Activated B cell treated with CpG ODN at 0.5 μM for 24 hours (primary cell): ENCODE measurements at regions not wholly inside any gene's neighbourhood (a gene's known extent, or its start where the extent isn't known, plus 50 kb on each side); places are given as distances from the start of the nearest gene placed in this dataset.

Experiments
- ATAC-seq: fragments of 200-7000 bp; cut with Tn5 transposase; one replicate; pipeline ENCODE4 v1.10.0; 2021; ENCODE audit warnings: low read depth, mild to moderate bottlenecking, moderate library complexity
- CTCF ChIA-PET: fragments of 350-600 bp; sonication (Branson Sonifier 250); formaldehyde crosslinking; loops from one replicate; lab custom pipeline; 2021; ENCODE audit warnings: antibody characterized with exemption; lab: Charles Lee
- POLR2A ChIA-PET: fragments of 350-600 bp; sonication (Branson Sonifier 250); formaldehyde crosslinking; loops from one replicate; lab custom pipeline; 2021; ENCODE audit warnings: antibody characterized with exemption; lab: Charles Lee
- DNase-seq: peaks from one replicate; pipeline ENCODE4 v3.0.0; 2022
- H3K27ac Mint-ChIP-seq: one replicate; pipeline ENCODE4 v1.8.0; 2020; ENCODE audit warnings: mixed read lengths
- H3K27me3 Mint-ChIP-seq: one replicate; pipeline ENCODE4 v1.8.0; 2021; ENCODE audit warnings: mixed read lengths
- H3K36me3 Mint-ChIP-seq: one replicate; pipeline ENCODE4 v1.8.0; 2021; ENCODE audit warnings: low read depth, mixed read lengths
- H3K4me1 Mint-ChIP-seq: one replicate; pipeline ENCODE4 v1.8.0; 2021; ENCODE audit warnings: mixed read lengths
- H3K4me3 Mint-ChIP-seq: one replicate; pipeline ENCODE4 v1.8.0; 2020; ENCODE audit warnings: mild to moderate bottlenecking, mixed read lengths
- H3K9me3 Mint-ChIP-seq: one replicate; pipeline ENCODE4 v1.8.0; 2020; ENCODE audit warnings: mixed read lengths
- intact Hi-C: fragments of 100-400 bp; cut with micrococcal nuclease; formaldehyde crosslinking; loops from one replicate; pipeline ENCODE4 v1.15.1; 2024
- TF ChIP-seq, protein P1 (sequence below): fragments of 200-600 bp; IDR thresholded peaks from one replicate; pipeline ENCODE4 v1.8.0; 2022; ENCODE audit warnings: antibody characterized with exemption, mild to moderate bottlenecking

DNA sequence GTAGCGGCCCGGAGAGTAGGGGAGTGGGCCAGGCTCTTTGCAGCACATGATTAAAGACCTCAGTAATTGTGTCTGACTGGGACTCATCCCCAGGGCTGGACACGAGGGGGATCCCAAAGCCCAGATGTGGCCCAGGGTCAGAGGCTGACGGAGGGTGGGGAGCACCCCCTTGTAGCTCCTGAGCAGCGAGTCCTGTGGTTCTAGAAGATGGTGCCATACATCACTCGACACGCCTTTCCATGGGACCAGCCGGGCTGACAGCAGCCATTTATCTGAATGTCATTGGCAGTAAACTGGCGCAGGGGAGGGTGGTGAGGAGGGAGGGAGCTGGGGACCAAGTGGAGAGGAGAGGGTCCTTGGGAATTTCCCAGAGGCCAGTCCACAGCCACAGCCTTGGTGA lies 65.1 kb upstream of the FAM222A start:
- DNase-seq, result no peak
- Mint-ChIP-seq H3K9me3 (no peaks in the 10 kb centered on the region), H3K27me3 (peaks cover 37% of the 10 kb centered on the region), H3K4me3 (no peak overlapping the region), H3K36me3 (no peaks in the 10 kb centered on the region), H3K27ac (no peak overlapping the region), H3K4me1 (no peaks in the 10 kb centered on the region)
- POLR2A ChIA-PET, result no interaction called here
- CTCF ChIA-PET, result no interaction called here
- ATAC-seq, result no peak
- intact Hi-C loops, result no loop called here
- TF ChIP-seq, protein P1, sequence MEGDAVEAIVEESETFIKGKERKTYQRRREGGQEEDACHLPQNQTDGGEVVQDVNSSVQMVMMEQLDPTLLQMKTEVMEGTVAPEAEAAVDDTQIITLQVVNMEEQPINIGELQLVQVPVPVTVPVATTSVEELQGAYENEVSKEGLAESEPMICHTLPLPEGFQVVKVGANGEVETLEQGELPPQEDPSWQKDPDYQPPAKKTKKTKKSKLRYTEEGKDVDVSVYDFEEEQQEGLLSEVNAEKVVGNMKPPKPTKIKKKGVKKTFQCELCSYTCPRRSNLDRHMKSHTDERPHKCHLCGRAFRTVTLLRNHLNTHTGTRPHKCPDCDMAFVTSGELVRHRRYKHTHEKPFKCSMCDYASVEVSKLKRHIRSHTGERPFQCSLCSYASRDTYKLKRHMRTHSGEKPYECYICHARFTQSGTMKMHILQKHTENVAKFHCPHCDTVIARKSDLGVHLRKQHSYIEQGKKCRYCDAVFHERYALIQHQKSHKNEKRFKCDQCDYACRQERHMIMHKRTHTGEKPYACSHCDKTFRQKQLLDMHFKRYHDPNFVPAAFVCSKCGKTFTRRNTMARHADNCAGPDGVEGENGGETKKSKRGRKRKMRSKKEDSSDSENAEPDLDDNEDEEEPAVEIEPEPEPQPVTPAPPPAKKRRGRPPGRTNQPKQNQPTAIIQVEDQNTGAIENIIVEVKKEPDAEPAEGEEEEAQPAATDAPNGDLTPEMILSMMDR, result no peak

DNA sequence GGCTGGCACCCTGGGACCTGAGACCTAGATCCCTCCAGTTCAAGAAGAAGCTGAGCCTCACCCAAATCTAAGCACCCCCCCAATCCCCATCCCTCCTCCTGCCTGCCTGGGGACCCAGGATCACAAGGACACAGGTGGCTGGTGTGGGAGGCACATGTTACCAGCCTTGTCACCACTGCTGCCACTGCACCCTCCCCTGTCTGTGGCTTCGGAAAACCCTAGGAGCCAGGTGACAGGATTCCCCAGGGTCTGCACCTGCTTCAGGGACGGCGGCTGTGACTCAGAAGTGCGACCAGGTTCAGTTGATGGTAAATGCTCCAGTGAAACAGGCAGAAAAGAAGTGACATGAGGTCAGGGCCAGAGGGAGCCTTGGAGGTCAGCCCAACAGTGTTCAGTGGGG lies 62.8 kb upstream of the FAM222A start:
- TF ChIP-seq, protein P1, result no peak
- no peak overlapping the region for H3K27ac Mint-ChIP-seq

DNA sequence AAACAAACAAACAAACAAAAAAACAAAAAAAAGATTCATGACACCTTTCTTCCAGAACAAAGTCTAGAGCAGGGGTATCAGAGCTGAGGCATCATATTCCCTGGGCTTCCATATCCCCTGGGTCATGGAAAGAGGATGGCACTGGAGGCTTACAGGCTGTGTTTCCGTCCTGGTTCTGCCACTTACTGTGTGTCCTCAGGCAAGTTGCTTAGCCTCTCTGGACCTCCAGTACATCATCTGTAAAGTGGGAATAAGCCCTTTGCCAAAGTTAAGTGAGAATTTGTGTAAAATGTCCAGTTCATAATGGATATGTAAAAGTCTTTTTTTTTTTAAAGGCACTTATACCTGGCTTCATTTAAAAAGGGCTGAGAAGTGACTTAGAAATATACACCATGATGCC lies 62.0 kb upstream of the FAM222A start:
- Mint-ChIP-seq H3K27ac (no peak overlapping the region), H3K4me1 (no peaks in the 10 kb centered on the region), H3K36me3 (no peaks in the 10 kb centered on the region), H3K4me3 (no peak overlapping the region), H3K9me3 (no peaks in the 10 kb centered on the region), H3K27me3 (peaks cover 29% of the 10 kb centered on the region)
- ATAC-seq, result no peak
- DNase-seq, result no peak
- intact Hi-C loops, result no loop called here
- POLR2A ChIA-PET, result no interaction called here
- TF ChIP-seq, protein P1, result no peak
- CTCF ChIA-PET, result interaction anchor here (0.6 kb wide), 1 partner anchor 54 kb away, joined by 3 read pairs; no protein-coding TSS in a partner anchor

More for the DNA sequence above, 62.8 kb upstream of the FAM222A start:
- intact Hi-C loops, result no loop called here
- DNase-seq (no peak), ATAC-seq (no peak)
- Mint-ChIP-seq H3K4me3 (no peak overlapping the region), H3K36me3 (no peaks in the 10 kb centered on the region), H3K27me3 (peaks cover 32% of the 10 kb centered on the region), H3K9me3 (no peaks in the 10 kb centered on the region), H3K4me1 (no peaks in the 10 kb centered on the region)
- CTCF ChIA-PET, result no interaction called here
- POLR2A ChIA-PET, result no interaction called here

DNA sequence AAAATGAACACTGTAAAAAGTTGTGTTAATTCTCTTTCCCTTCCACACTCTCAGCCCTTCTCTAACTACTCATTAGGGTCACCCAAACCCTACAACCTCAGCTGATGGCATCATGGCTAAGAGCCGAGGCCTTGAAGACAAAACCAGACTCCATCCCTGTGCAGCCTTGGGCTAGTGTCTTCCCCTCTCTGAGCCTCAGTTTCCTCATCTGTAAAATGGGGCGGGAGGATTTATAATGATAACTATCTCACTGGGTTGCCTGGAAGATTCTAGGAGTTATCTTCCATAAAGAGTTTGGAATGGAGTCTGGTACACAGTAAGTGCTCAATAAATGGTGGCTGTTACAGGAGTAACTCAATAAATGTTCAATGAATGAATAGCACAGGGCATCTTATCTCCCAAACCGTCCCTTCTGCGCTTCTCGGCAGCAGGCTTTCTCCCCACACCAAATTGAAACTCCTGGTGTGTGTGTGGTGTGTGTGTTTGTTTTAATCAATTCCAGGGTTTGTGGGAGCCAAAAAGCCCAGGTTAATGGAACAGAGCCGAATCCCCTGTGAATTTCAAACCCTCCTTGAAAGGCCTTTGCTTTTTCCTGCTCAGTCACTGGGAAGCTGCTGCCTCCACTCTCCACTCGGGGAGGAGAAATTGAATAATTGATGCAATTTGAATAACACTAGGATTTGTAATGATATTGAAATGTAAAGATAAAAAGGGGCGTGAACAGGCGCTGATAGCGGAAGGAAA lies 61.2 kb upstream of the FAM222A start:
- Mint-ChIP-seq H3K27ac (no peak overlapping the region), H3K4me3 (no peak overlapping the region), H3K4me1 (no peaks in the 10 kb centered on the region), H3K27me3 (peaks cover 21% of the 10 kb centered on the region), H3K9me3 (no peaks in the 10 kb centered on the region), H3K36me3 (no peaks in the 10 kb centered on the region)
- intact Hi-C loops, result no loop called here
- ATAC-seq (no peak), DNase-seq (no peak)
- TF ChIP-seq, protein P1, result no peak
- ChIA-PET POLR2A (no interaction called here), CTCF (interaction anchor here (0.6 kb wide), 1 partner anchor 55 kb away, joined by 3 read pairs; no protein-coding TSS in a partner anchor)

DNA sequence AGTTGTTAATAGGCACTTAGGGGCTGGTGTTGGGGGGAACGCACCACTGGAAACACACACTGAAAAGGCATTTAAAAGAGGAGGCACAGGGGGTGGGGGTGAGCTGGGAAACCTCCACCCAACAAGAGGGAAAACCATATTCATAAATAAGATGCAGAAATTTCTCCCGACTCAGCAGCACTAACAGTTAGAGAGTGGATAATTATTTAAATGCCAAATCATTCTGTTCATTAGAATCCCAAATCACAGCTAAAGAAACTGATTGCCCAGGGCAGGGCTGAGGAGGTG lies 60.7 kb upstream of the FAM222A start:
- ATAC-seq (no peak), DNase-seq (no peak)
- TF ChIP-seq, protein P1, result no peak
- ChIA-PET CTCF (no interaction called here), POLR2A (no interaction called here)
- intact Hi-C loops, result no loop called here
- Mint-ChIP-seq H3K4me3 (no peak overlapping the region), H3K4me1 (no peaks in the 10 kb centered on the region), H3K36me3 (no peaks in the 10 kb centered on the region), H3K27ac (no peak overlapping the region), H3K27me3 (peaks cover 20% of the 10 kb centered on the region), H3K9me3 (no peaks in the 10 kb centered on the region)
